Esophagus squamous epithelium (tissue), 4 donors: ENCODE measurements at regions not wholly inside any gene's neighbourhood (a gene's known extent, or its start where the extent isn't known, plus 50 kb on each side); places are given as distances from the start of the nearest gene placed in this dataset.

ENCODE experiments used
- CTCF ChIP-seq, 6 experiments: fragments of 450-650 bp in 4 of 6; fragments of 200-600 bp in 2 of 6; sonication (generic) in 2 of 6; IDR thresholded peaks; one replicate each; pipeline ENCODE4 v1.5.1; 2016 to 2019; ENCODE audit warnings: antibody characterized with exemption in 6 of 6, mild to moderate bottlenecking in 4 of 6, moderate library complexity in 4 of 6
- POLR2A ChIP-seq, 4 donors: fragments of 450-650 bp; IDR thresholded peaks; one replicate each; pipeline ENCODE4 v1.6.1; 2017; ENCODE audit warnings: antibody characterized with exemption in 4 of 4, mild to moderate bottlenecking in 4 of 4, moderate library complexity in 3 of 4

- no peak for TF ChIP-seq CTCF (IDR thresholded peaks at IDR 0.05)
- no peak for TF ChIP-seq POLR2A (IDR thresholded peaks at IDR 0.05)
These were observed 70.6 kb downstream of the ACTBL2 start for GRCh38 chr5:57411982-57412381.
